Inferior parietal cortex (tissue), 1 donor: ENCODE measurements at regions not wholly inside any gene's neighbourhood (a gene's known extent, or its start where the extent isn't known, plus 50 kb on each side); places are given as distances from the start of the nearest gene placed in this dataset.
"Not testable (repeated sequence)": the region's sequence is repeated elsewhere in the genome, so short reads cannot be mapped to it uniquely, and the experiment has no call there.

ENCODE experiments used
- DNase-seq: peaks from one replicate; pipeline ENCODE4 v3.0.0-alpha.2; 2016; ENCODE audit errors: extremely low spot score

- no peak for DNase-seq
Measured at GRCh38 chr7:81361769-81362312, 408.0 kb downstream of the HGF start.

GRCh38 chr7:81355911-81356310 is 413.9 kb downstream of the HGF start:
- DNase-seq, result no peak

DNA sequence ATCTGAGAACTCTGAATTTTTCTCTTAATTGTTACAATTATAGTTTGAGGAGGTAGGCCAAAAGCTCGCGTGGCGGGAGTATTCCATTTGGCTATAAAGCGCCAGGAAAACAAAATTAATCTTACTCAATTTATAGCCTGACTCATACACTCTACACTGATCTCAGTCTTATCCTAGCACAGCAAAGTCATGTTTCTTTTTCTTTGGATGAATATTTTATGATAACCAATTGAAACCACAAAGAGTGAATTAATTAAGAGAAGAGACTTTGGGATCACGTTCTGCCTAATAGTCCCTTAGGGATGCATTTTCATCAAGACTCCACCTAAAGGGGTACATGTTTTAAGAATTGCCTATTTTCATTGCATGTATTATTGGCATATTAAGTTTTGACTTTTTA is 420.8 kb downstream of the HGF start:
- no peak for DNase-seq

GRCh38 chr7:81339946-81340345 is 421.1 kb upstream of the SEMA3C start:
- no peak for DNase-seq

GRCh38 chr7:81333536-81333935 is 414.7 kb upstream of the SEMA3C start:
- no peak for DNase-seq

DNA sequence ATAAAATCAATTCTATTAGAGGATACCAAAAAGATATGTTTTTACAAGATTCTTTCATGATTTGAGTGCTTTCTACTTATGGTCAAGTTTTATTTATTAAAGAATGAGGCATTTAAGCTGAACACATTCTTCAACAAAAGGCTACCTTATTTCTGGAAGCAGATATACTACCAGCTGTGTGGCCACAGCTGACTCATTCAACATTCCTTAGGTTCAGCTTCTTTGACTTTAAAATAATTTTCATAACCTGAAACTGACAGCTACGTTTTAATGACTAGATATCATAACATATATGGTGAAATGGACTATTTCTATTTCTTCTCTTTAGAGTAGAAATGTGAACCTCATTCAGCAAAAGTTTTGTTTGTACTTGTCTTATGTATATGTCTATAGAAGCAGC is 414.2 kb upstream of the SEMA3C start:
- DNase-seq, result no peak

- no peak for DNase-seq
Measured at GRCh38 chr7:81331061-81332018, 412.5 kb upstream of the SEMA3C start.

- no peak for DNase-seq
Measured at GRCh38 chr7:81330108-81330507, 411.3 kb upstream of the SEMA3C start.

DNA sequence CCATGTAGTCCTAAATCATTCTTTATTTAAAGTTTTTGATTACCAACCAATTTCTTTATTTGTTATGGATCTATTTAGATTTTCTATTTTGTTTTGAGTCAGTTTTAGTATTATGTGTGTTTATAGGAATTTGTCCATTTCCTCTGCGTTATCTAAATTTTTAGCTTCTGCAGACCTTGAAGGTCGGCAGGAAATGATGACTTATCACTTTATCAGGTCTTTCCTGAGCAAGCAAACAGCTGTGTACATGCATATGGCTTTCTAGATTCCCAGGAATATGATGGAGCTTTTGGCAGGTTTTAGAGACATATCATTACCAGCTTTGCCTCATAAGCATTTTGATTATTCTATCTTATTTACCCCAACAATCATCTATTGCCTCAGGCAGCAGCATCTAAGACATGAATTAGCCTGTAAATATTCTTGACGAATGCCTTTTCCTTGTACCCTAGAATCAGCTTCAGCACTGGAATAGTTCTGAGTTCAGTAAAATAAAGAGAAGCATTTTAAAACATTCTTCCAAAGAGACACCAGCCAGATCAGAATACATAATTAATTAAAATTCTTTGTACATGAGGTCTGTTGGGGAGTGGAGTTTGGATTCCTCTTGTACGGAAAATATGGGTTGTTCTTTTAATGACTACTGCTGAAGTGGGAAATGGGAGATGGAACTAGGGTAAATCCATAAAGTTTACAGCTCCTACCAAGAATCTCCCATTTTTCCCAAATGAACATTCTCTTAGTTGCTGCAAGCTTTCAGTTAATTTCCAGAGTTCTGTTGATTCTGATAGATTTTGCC is 408.8 kb upstream of the SEMA3C start:
- no peak for DNase-seq

- no peak for DNase-seq
Measured at GRCh38 chr7:81321949-81322348, 403.1 kb upstream of the SEMA3C start.

DNA sequence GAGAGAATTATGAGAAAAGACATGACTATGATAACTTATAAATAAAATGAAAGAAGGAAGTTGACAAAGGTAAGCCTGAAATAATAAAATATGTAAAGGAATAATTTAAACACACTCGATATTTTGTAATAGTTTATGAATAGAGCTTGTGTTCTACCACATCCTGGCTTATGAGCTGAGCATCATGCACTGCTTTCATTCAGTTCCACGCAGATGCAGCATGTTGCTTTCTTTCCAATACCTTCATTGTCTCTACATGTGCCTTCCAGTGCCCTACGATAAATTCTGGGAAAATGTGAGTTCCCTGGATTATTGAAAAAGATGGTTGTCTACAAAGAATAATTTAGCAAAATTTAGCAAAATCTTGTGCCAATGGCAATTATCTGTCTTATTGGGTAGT is 398.9 kb upstream of the SEMA3C start:
- DNase-seq, result no peak

GRCh38 chr7:81308643-81309322 is 389.9 kb upstream of the SEMA3C start:
- no peak for DNase-seq

- DNase-seq, result no peak
Measured at GRCh38 chr7:81301815-81302214, 383.0 kb upstream of the SEMA3C start.

- no peak for DNase-seq
Measured at GRCh38 chr7:81300753-81301152, 381.9 kb upstream of the SEMA3C start.

- DNase-seq, result no peak
Measured at GRCh38 chr7:81299711-81300110, 380.9 kb upstream of the SEMA3C start.

DNA sequence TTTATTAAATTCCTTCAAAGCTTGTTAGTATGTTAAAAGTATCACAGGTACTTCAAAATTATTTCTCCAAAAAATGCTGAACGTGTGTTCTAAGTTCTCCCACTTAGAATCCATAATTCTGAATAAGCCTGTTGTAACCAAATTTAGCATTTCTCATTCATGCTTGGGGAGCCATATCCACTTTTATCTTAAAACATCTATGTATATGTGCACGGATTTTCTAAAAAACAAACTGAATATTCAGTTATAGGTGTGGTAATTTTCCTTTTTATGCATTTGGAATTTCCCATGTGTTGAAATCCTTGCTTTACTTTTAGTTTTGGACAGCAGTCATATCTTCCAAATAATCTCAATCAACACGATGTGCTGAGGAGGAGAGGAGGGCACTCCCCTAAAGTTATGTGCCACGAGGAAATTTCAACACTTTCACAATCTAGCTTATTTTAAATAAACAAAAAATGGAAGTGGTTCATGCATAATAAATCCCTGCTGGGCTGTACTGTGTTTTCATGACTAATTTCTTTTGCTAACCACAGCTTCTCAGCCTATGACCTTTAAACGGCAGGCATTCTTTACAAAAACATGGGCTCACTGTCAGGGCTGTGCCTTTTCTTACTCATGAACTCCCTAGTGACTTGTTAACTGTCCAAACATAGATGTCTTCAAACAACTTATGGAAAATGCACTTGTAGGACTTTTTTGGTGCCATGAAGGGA is 380.3 kb upstream of the SEMA3C start:
- no peak for DNase-seq

- DNase-seq, result no peak
Measured at GRCh38 chr7:81297317-81297716, 378.5 kb upstream of the SEMA3C start.

GRCh38 chr7:81296726-81297125 is 377.9 kb upstream of the SEMA3C start:
- DNase-seq, result no peak

GRCh38 chr7:81294897-81295515 is 376.2 kb upstream of the SEMA3C start:
- DNase-seq, result no peak

DNA sequence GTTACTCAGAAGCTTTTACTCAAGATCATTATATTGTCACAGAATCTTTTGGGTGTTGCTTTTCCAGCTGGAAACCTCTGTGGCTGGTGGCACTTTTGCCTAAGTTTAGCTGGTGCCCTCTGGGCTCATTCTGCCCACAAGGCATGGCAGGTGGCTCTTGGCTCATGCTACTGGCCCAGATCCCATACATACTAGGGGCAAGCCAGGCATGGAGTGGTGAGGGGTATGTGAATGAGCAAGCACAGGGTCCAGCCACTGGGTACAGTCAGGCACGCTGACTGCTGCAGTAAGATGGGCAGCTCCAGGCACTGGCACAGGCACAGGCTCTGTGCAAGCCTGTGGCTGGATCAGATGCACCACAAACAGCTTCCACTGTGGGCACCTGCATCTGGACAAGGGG is 375.0 kb upstream of the SEMA3C start:
- no peak for DNase-seq

GRCh38 chr7:81286754-81287153 is 367.9 kb upstream of the SEMA3C start:
- not testable (repeated sequence) for DNase-seq
